GM23248 (cell line): ENCODE measurements at regions not wholly inside any gene's neighbourhood (a gene's known extent, or its start where the extent isn't known, plus 50 kb on each side); places are given as distances from the start of the nearest gene placed in this dataset.

Experiments
- DNase-seq: peaks from one replicate; pipeline ENCODE4 v3.0.0-alpha.2; 2015
- H2AFZ ChIP-seq: fragments of 200-600 bp; sonication (generic); 2 replicates; pipeline ENCODE4 v1.6.1; 2016; ENCODE audit warnings: antibody characterized with exemption
- H3F3A ChIP-seq: fragments of 200-600 bp; sonication (generic); 2 replicates; pipeline ENCODE4 v1.6.1; 2016; ENCODE audit warnings: mild to moderate bottlenecking, antibody characterized with exemption, mixed run types; ENCODE audit not compliant: insufficient read depth
- H3K27ac ChIP-seq: fragments of 200-600 bp; sonication (generic); 2 replicates; pipeline ENCODE4 v1.5.1; 2016; ENCODE audit warnings: mild to moderate bottlenecking
- H3K27me3 ChIP-seq: fragments of 200-600 bp; sonication (generic); replicated peaks from 2 replicates; pipeline ENCODE4 v1.6.1; 2016; ENCODE audit warnings: mild to moderate bottlenecking; ENCODE audit not compliant: insufficient read depth
- H3K36me3 ChIP-seq: fragments of 200-600 bp; sonication (generic); 2 replicates; pipeline ENCODE4 v1.6.1; 2016; ENCODE audit warnings: low read depth, mild to moderate bottlenecking
- H3K4me1 ChIP-seq: fragments of 200-600 bp; sonication (generic); 2 replicates; pipeline ENCODE4 v1.6.1; 2016; ENCODE audit warnings: mild to moderate bottlenecking; ENCODE audit not compliant: insufficient read depth
- H3K4me2 ChIP-seq: fragments of 200-600 bp; sonication (generic); one replicate; pipeline ENCODE4 v1.6.1; 2016; ENCODE audit warnings: mild to moderate bottlenecking; ENCODE audit not compliant: unreplicated experiment
- H3K4me3 ChIP-seq: fragments of 200-600 bp; sonication (generic); 2 replicates; pipeline ENCODE4 v1.5.1; 2016; ENCODE audit warnings: mild to moderate bottlenecking
- H3K79me2 ChIP-seq: fragments of 200-600 bp; sonication (generic); 2 replicates; pipeline ENCODE4 v1.6.1; 2016; ENCODE audit warnings: mild to moderate bottlenecking; ENCODE audit not compliant: insufficient read depth
- H3K9ac ChIP-seq: fragments of 200-600 bp; sonication (generic); 2 replicates; pipeline ENCODE4 v1.6.1; 2016; ENCODE audit warnings: mild to moderate bottlenecking
- H3K9me2 ChIP-seq: fragments of 200-600 bp; sonication (generic); 2 replicates; pipeline ENCODE4 v1.6.1; 2016; ENCODE audit warnings: mixed run types, mild to moderate bottlenecking, moderate library complexity; ENCODE audit not compliant: insufficient read depth
- H3K9me3 ChIP-seq: fragments of 200-600 bp; sonication (generic); one replicate; pipeline ENCODE4 v1.6.1; 2017; ENCODE audit warnings: low read depth
- H4K20me1 ChIP-seq: fragments of 200-600 bp; sonication (generic); 2 replicates; pipeline ENCODE4 v1.6.0; 2016; ENCODE audit not compliant: insufficient read depth
- EZH2 ChIP-seq: fragments of 200-600 bp; sonication (generic); IDR thresholded peaks from 2 replicates; pipeline ENCODE4 v1.6.1; 2018; ENCODE audit warnings: antibody characterized with exemption, mild to moderate bottlenecking; ENCODE audit not compliant: insufficient read depth, poor library complexity, severe bottlenecking
- EZH2phosphoT487 ChIP-seq: fragments of 200-600 bp; sonication (generic); IDR thresholded peaks from 2 replicates; pipeline ENCODE4 v1.6.1; 2018; ENCODE audit warnings: antibody characterized with exemption, moderate library complexity, mild to moderate bottlenecking, low read depth; ENCODE audit not compliant: insufficient read depth
- WGBS, 2 experiments: methylation state at CpG; one replicate each; pipeline ENCODE4 v1.1.6; 2015 to 2017; ENCODE audit warnings: low lambda C conversion rate in 2 of 2, low coverage in 1 of 2; ENCODE audit errors: missing lambda C conversion rate in 2 of 2; 5-methylcytosine and 5-hydroxymethylcytosine counted together
- in situ Hi-C: fragments of 300-500 bp; cut with MboI; formaldehyde crosslinking; loops from 2 replicates; pipeline ENCODE4 v1.15.0; 2020

DNA sequence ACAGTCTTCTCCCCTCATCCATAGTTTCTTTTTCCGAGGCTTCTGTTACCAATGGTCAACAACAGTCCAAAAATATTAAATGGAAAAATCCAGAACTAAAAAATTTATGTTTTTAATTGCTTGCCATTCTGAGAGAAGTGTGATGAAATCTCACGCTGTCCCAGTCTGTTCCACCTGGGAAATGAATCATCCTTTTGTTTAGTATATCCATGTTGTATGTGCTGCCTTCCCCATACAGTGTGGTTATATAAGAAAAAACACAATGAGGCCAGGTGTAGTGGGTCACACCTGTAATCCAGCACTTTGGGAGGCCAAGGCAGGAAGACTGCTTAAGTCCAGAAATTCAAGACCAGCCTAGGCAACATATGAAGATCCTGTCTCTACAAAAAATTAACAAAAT is 161.6 kb downstream of the CHIC2 start:
- DNase-seq, result no peak
- Histone ChIP-seq H3K79me2 (no peaks in the 10 kb centered on the region), H3K4me1 (peaks cover 44% of the 10 kb centered on the region), H4K20me1 (no peaks in the 10 kb centered on the region), H2AFZ (no peak overlapping the region), H3K9ac (no peak overlapping the region), H3K4me3 (no peak overlapping the region), H3K9me2 (no peaks in the 10 kb centered on the region), H3K27ac (no peak overlapping the region), H3K4me2 (no peak overlapping the region), H3K27me3 (no peaks in the 10 kb centered on the region), H3F3A (peaks cover 38% of the 10 kb centered on the region), H3K36me3 (no peaks in the 10 kb centered on the region), H3K9me3 (no peaks in the 10 kb centered on the region)
- TF ChIP-seq EZH2, result no peak
- 39 to 42% methylated on average over 2 of the region's 2 CpGs for WGBS, 2 experiments
- in situ Hi-C loops, result loop anchor here (10.0 to 25.0 kb wide), 3 partner anchors 322 to 890 kb away; partner anchors contain the start of gene PDGFRA

DNA sequence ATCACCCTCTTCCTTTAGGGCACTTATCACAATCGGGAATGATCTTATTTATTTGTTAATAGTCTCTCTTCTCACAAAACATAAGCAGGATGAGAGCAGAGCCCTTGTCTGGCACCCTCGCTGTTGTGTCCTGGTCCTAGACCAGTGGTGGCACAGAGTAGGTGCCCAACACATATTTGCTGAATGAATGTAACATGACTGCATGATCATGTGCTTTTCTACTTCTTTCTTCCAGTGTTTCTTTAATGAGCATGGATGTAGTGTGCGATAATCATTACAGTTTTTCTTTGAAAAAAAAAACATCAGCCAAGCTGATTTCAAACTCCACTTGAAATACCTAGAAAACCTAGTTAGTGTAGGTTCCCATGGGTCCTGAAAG is 164.1 kb downstream of the CHIC2 start:
- TF ChIP-seq EZH2, result no peak
- no peak for TF ChIP-seq EZH2phosphoT487
- no peak for DNase-seq
- Histone ChIP-seq H3K79me2 (no peaks in the 10 kb centered on the region), H3K4me2 (peak overlapping the region; percentile 84), H3K4me3 (peak overlapping the region; percentile 45), H4K20me1 (no peaks in the 10 kb centered on the region), H3K9me3 (no peaks in the 10 kb centered on the region), H2AFZ (peak overlapping the region; percentile 63), H3K9me2 (no peaks in the 10 kb centered on the region), H3K27ac (peak overlapping the region; percentile 92), H3K9ac (peak overlapping the region; percentile 78), H3K27me3 (no peaks in the 10 kb centered on the region), H3K4me1 (peaks cover 22% of the 10 kb centered on the region), H3F3A (peaks cover 23% of the 10 kb centered on the region), H3K36me3 (no peaks in the 10 kb centered on the region)
- in situ Hi-C loops, result loop anchor here (10.0 to 25.0 kb wide), 3 partner anchors 325 to 888 kb away; partner anchors contain the start of gene PDGFRA
- WGBS, 2 experiments, result 24 to 28% methylated on average over 3 of the region's 3 CpGs

DNA sequence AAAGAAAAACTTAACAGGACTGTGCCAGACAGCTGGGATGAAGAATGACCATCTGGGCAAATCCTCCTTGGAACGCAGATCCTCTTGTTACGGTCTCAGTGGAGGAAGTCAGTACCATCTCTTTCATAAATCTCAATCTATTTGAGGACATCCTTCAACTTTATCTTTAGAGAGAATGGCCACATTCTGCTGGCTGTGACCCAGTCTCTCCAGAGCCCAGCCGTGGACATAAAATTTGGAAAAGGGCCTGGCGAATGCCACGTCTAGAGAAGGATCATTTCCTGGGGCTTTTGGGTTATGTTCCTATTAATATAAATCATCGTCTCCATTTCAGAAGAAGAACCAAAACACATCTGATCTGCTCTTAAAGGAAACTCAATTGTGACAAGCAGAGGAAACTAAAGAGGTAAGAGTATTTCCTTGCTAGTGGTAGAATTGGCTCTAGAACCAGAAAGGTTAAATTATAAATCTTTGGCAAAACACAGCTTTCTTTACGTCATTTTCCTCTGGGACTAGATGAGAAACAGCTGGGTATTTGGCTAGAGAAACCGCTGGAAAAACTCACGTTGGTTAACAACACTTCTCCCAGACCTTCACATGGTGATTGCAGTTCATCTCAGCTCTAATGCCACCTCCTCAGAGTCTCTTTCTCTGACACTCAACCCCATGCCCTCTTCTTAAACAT is 164.7 kb downstream of the CHIC2 start:
- H4K20me1 ChIP-seq, result no peaks in the 10 kb centered on the region
- peak overlapping the region; percentile 45 for H3K4me3 ChIP-seq
- H2AFZ ChIP-seq, result peak overlapping the region; percentile 63
- no peaks in the 10 kb centered on the region for H3K9me3 ChIP-seq
- TF ChIP-seq EZH2 (no peak), EZH2phosphoT487 (no peak)
- peak overlapping the region; percentile 78 for H3K9ac ChIP-seq
- in situ Hi-C loops, result loop anchor here (10.0 to 25.0 kb wide), 3 partner anchors 325 to 887 kb away; partner anchors contain the start of gene PDGFRA
- H3K4me2 ChIP-seq, result peak overlapping the region; percentile 84
- no peaks in the 10 kb centered on the region for H3K27me3 ChIP-seq
- no peaks in the 10 kb centered on the region for H3K36me3 ChIP-seq
- H3K79me2 ChIP-seq, result no peaks in the 10 kb centered on the region
- H3F3A ChIP-seq, result peaks cover 23% of the 10 kb centered on the region
- no peaks in the 10 kb centered on the region for H3K9me2 ChIP-seq
- H3K27ac ChIP-seq, result peak overlapping the region; percentile 92
- peak; percentile 92 for DNase-seq
- peaks cover 19% of the 10 kb centered on the region for H3K4me1 ChIP-seq
- 9 to 15% methylated on average over 9 of the region's 9 CpGs for WGBS, 2 experiments

DNA sequence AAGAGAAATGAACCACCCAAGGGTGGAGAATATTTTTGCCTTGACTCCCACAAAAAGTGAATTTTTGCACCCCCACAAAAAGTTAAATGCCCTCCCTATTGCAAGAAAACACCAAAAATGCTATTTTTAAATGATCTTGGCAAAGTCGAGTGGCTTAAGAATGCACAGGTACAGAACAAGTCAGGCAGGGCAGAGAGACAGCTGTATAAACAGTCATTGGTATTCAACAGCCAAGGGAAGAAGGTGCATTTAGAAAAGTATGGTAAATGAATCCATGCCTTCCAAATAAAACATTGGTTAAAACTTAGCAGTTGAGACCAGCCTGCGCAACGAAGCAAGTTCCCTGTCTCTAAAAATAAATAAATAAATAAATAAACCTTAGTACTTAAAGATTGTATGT is 169.3 kb downstream of the CHIC2 start:
- Histone ChIP-seq H2AFZ (no peak overlapping the region), H3K4me2 (no peak overlapping the region), H3K79me2 (no peaks in the 10 kb centered on the region), H3K27ac (no peak overlapping the region), H3K4me3 (no peak overlapping the region), H3K36me3 (no peaks in the 10 kb centered on the region), H3K9me2 (no peaks in the 10 kb centered on the region), H3K9ac (no peak overlapping the region), H3F3A (peaks cover 12% of the 10 kb centered on the region), H3K4me1 (peaks cover 9% of the 10 kb centered on the region), H3K27me3 (no peaks in the 10 kb centered on the region), H4K20me1 (no peaks in the 10 kb centered on the region), H3K9me3 (no peaks in the 10 kb centered on the region)
- WGBS, 2 experiments, result 95 to 98% methylated on average over 3 of the region's 3 CpGs
- in situ Hi-C loops, result no loop called here
- TF ChIP-seq EZH2phosphoT487 (no peak), EZH2 (no peak)
- DNase-seq, result no peak
